IPS-20b (cell line): ENCODE measurements at regions not wholly inside any gene's neighbourhood (a gene's known extent, or its start where the extent isn't known, plus 50 kb on each side); places are given as distances from the start of the nearest gene placed in this dataset.

Experiments
- H3K27ac ChIP-seq: one replicate; pipeline ENCODE4 v1.5.1; 2013; ENCODE audit warnings: low read length
- H3K27me3 ChIP-seq: 2 replicates; pipeline ENCODE4 v1.6.1; 2013; ENCODE audit warnings: mild to moderate bottlenecking, low read length, inconsistent platforms; ENCODE audit not compliant: insufficient read depth
- H3K36me3 ChIP-seq: 2 replicates; pipeline ENCODE4 v1.6.1; 2013; ENCODE audit warnings: low read depth, mild to moderate bottlenecking, inconsistent platforms, low read length, moderate library complexity; ENCODE audit not compliant: insufficient read depth
- H3K4me1 ChIP-seq: 2 replicates; pipeline ENCODE4 v1.6.1; 2013; ENCODE audit warnings: mild to moderate bottlenecking, control low read depth, inconsistent platforms, low read length, moderate library complexity; ENCODE audit not compliant: insufficient read depth
- H3K4me3 ChIP-seq: 2 replicates; pipeline ENCODE4 v1.5.1; 2013; ENCODE audit warnings: mild to moderate bottlenecking, low read length, inconsistent platforms
- H3K9ac ChIP-seq: 2 replicates; pipeline ENCODE4 v1.6.1; 2013; ENCODE audit warnings: low read depth, mild to moderate bottlenecking, inconsistent platforms, low read length, moderate library complexity
- H3K9me3 ChIP-seq: 2 replicates; pipeline ENCODE4 v1.6.1; 2013; ENCODE audit warnings: mild to moderate bottlenecking, low read depth, low read length, inconsistent platforms; ENCODE audit not compliant: insufficient read depth

DNA sequence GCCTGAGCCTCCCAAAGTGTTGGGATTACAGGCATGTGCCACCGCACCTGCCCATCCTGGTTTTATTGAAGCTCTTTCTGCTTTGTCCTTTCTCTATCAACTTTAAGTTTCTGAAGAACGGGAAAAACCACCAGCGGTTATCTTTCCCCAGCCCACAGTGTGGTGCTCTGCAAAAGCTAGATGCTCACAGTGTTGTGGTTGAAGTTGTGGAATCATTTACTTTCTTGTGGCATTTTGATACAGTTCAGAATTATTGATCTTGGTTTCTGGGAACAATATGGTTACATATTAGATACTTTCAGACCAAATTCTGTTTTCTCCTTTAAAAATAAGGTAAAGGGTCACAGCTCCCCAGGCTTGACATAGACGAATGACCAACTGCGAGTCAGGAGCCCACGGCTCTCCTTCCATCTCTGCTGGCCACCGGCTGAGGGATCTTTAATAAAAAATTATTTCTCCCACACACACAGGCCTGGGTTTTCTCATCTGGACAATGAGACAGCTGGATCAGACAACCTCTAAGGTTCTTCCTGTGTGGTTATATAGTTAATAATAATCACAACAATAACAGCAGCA, 385.3 kb downstream of the SETD4 start:
- Histone ChIP-seq H3K27me3 (no peaks in the 10 kb centered on the region), H3K36me3 (no peaks in the 10 kb centered on the region), H3K27ac (no peak overlapping the region), H3K4me3 (no peak overlapping the region), H3K4me1 (no peaks in the 10 kb centered on the region), H3K9me3 (no peaks in the 10 kb centered on the region), H3K9ac (no peak overlapping the region)

DNA sequence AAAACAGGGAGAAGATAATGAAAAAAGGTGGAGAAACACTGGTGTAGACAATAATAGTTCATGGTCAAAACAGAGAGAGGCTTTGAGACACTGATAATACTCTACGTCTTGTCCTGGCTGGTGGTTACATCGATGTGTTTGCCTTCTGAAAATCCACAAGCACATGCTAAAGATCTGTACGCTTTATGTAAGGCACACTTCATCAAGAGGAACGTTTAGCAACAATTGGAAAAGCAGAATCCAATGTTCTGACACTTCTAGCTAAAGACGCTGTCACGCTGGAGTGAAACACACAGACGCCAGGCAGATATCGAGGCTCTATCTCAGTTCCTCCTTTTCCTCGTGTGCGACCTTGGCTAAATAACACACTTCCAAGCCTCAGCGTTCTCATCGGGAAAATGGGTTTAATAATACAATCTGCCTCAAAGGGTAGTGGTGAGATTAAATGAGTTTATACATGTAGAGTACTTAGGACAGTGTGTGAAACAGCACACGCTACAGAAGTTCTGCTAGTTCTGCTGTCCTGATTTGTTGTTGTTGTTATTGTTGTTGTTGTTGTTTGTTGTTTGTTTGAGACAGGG, 386.1 kb downstream of the SETD4 start:
- Histone ChIP-seq H3K9me3 (no peaks in the 10 kb centered on the region), H3K36me3 (no peaks in the 10 kb centered on the region), H3K27ac (no peak overlapping the region), H3K4me3 (no peak overlapping the region), H3K9ac (no peak overlapping the region), H3K4me1 (no peaks in the 10 kb centered on the region), H3K27me3 (no peaks in the 10 kb centered on the region)

DNA sequence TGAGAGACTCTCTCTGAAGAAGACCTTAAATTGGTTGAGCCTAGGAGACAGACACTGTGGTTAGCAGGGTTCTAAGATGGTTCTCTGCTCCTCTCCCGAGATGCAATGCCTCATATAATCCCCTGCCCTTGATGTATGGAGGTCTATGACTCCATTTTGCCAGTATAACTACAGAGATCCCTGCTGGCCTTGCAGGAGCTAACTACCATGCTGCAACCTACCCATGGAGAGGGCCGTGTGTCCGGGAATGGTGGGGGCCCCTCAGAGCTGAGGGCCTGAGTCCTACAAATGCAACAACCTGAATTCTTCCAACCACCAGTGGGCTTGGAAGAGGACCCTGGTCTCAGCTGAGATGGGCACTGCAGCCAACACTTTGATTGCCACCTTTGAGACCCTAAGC, 388.0 kb downstream of the SETD4 start:
- Histone ChIP-seq H3K36me3 (no peaks in the 10 kb centered on the region), H3K9ac (no peak overlapping the region), H3K4me3 (no peak overlapping the region), H3K27me3 (no peaks in the 10 kb centered on the region), H3K9me3 (no peaks in the 10 kb centered on the region), H3K27ac (no peak overlapping the region), H3K4me1 (no peaks in the 10 kb centered on the region)

DNA sequence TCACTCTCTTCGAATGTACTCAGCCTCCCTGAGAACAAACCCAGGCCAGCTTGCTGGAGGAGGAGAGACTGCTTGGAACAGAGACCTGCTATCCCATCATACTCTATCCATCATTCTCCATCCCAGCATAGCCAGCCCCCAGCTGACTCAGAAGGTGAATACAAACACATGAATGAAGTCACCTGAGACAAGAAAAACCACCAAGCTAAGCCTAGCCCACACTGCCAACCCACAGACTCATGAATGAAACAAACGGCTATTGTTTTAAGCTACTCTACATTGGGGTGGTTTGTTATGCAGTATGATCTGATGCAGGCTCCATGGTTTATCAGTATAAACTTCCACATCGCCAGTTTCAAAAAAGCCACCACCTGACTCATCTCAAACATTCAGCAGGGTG, 395.6 kb downstream of the SETD4 start:
- Histone ChIP-seq H3K4me1 (no peaks in the 10 kb centered on the region), H3K27me3 (no peaks in the 10 kb centered on the region), H3K9ac (no peak overlapping the region), H3K4me3 (no peak overlapping the region), H3K9me3 (no peaks in the 10 kb centered on the region), H3K27ac (no peak overlapping the region), H3K36me3 (no peaks in the 10 kb centered on the region)

DNA sequence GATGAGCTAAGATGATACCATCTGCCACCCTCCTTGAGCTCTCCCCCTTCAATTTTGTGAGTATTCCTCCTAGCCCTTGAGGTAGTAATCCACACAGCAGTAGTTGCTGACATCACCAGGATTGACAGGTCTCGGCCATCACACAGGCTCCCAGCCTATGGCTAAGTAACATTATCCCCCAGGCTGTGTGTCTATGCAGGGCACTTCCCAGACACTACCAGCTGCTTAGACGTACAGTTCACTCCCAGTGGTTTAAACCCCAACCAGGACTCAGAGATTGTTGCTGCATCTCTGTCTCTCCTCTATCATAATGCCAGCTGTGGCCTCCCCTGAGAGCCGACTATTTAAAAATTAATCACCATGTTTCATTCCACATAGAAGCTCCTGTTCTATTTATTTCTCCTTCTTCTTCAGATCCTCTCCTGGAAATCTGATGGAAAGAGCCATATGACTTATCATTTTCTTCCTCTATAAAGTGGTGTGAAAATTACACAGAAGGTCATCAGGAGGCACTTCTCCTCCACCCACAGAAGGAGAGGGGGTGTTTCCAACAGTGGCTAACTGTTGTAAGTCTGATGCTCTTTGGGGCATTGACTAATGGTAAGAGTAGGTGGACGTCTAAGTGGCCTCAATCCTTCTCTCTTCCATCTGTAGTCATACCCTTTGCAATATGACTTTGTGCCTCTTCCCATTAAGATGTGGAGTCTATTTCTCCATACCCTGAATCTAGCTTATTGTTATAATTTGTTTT, 396.3 kb downstream of the SETD4 start:
- Histone ChIP-seq H3K27ac (no peak overlapping the region), H3K36me3 (no peaks in the 10 kb centered on the region), H3K27me3 (no peaks in the 10 kb centered on the region), H3K4me1 (no peaks in the 10 kb centered on the region), H3K9me3 (no peaks in the 10 kb centered on the region), H3K4me3 (no peak overlapping the region), H3K9ac (no peak overlapping the region)

DNA sequence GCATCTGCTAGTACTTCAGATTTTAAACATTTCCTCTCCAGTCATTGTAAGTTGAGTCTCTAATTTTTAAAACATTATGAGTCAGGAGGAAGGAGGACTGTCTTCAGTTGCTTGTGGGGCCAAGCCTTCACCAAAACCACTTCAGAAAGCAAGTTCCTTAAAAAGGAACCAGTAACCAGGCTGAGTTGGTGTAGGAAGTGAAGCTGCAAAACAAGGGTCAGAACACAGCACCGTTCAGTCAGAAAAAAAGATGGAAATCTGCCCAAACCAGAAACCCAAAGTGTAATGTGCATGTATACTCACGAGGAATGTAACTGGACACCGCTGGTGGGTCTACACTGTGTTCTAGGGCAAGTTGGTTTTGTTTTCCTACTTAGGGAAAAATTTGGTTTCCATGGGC, 402.1 kb downstream of the SETD4 start:
- H3K4me1 ChIP-seq: no peaks in the 10 kb centered on the region
- H3K27ac ChIP-seq: no peak overlapping the region
- no peaks in the 10 kb centered on the region for H3K9me3 ChIP-seq
- H3K27me3 ChIP-seq: no peaks in the 10 kb centered on the region
- H3K36me3 ChIP-seq: no peaks in the 10 kb centered on the region
- no peak overlapping the region for H3K4me3 ChIP-seq
- no peak overlapping the region for H3K9ac ChIP-seq

DNA sequence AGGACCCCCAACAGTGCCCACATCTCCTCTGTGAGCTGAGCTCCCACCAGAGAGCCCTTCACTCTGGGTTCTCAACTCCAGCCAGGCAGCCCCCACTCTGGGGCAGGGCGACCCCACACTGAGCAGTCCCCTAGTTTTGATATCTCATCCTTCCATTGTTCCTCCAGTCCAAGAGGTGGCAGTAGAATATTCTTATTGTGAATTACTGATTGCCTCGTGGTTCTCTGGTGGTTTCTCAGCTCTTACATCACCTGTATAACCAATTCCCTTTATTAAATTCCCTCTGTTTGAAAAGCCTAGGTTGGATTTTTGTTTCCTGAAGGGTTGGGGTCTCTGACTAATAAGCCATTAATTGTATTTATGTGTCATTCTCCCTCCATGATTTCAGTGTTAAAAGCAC, 407.5 kb downstream of the SETD4 start:
- H3K27ac ChIP-seq: no peak overlapping the region
- H3K36me3 ChIP-seq: no peaks in the 10 kb centered on the region
- no peak overlapping the region for H3K9ac ChIP-seq

DNA sequence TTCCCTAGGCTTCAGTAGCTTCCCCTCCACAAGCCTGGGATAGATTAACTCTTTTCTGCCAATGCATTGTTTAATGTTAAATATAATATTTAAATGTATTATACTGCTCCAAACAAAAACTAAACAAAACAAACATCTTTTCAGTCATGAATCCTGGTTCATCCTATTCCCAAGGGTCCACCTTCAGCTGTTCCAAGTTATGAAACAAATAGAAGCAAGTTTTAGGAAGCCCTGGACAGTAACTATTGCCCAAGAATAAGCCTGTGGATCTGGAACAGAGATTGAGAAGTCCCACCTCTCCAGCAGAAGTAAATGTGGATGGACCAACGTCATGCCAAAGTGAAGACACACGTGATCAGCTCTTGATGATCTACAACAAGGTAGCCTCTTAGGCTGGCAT, 408.1 kb downstream of the SETD4 start:
- no peaks in the 10 kb centered on the region for H3K36me3 ChIP-seq
- peaks cover 10% of the 10 kb centered on the region; the same call in 1 of the 2 replicates for H3K4me1 ChIP-seq
- H3K27me3 ChIP-seq: no peaks in the 10 kb centered on the region
- no peaks in the 10 kb centered on the region for H3K9me3 ChIP-seq
- no peak overlapping the region for H3K9ac ChIP-seq
- H3K27ac ChIP-seq: no peak overlapping the region
- no peak overlapping the region for H3K4me3 ChIP-seq

More for the DNA sequence above, 407.5 kb downstream of the SETD4 start:
- H3K27me3 ChIP-seq: no peaks in the 10 kb centered on the region
- peaks cover 10% of the 10 kb centered on the region; the same call in 1 of the 2 replicates for H3K4me1 ChIP-seq
- no peak overlapping the region for H3K4me3 ChIP-seq
- no peaks in the 10 kb centered on the region for H3K9me3 ChIP-seq

DNA sequence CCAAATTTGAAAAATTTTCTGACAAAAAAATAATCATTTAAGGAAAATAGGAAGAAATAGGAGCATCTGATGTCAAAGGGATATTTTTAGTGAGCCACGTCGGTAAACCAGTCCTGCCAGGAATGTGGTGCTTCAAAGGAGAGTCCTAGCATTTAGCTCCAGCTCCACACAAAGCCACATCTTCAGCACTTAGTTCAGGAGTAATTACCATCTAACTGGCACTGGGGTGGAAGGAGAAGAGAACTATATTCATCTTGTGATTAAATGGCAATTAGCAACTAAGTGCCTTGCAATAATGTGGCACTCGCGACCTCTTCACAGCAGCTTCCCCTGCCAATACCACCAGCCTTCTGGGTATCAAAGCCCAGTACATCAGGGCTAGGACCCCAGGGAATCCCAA, 409.1 kb downstream of the SETD4 start:
- Histone ChIP-seq H3K4me3 (no peak overlapping the region), H3K27ac (no peak overlapping the region), H3K4me1 (peaks cover 10% of the 10 kb centered on the region; the same call in 1 of the 2 replicates), H3K9me3 (no peaks in the 10 kb centered on the region), H3K36me3 (no peaks in the 10 kb centered on the region), H3K9ac (no peak overlapping the region), H3K27me3 (no peaks in the 10 kb centered on the region)

DNA sequence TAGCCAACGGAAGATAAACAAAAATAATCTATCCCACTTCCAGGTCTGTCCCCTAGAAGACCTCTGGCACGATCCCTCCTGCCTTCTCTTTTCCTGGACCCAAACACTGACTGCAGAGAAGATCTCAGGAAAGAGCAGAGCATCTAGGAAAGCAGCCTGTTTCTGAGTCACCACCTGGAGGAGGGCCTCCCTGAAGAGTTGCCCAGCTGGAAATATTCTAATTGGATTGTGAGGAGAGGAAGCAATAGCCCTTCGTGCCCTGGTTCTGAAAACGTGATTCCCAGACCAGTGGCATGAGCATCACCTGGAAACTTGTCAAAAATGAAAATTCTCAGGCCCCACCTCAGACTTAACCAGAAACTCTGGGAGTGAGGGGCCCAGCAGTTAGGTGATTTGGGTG, 411.1 kb downstream of the SETD4 start:
- Histone ChIP-seq H3K4me1 (peaks cover 10% of the 10 kb centered on the region; the same call in 1 of the 2 replicates), H3K9ac (no peak overlapping the region)

DNA sequence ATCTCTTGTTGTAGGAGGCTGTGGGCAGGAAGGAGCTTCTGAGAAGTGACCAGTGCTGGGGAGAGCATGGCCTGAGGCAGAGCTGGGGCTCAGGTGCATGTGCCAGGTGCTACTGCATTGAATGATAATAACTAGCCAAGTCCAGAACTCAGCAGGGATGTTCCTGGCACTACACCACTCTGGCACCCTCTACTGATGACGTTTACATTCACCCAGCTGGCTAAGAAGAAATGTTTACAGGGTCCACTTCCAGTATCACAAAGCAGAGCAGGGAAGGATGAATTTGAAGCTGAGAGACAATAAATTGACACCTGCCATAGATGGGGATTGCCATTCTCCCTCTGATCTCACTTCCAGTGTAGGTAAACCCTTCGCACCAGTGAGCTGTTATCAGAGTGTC, 411.8 kb downstream of the SETD4 start:
- H3K36me3 ChIP-seq: no peaks in the 10 kb centered on the region
- H3K27ac ChIP-seq: no peak overlapping the region
- H3K27me3 ChIP-seq: no peaks in the 10 kb centered on the region
- no peaks in the 10 kb centered on the region; the same call in 1 of the 2 replicates for H3K9me3 ChIP-seq
- peaks cover 10% of the 10 kb centered on the region; the same call in 1 of the 2 replicates for H3K4me1 ChIP-seq
- H3K4me3 ChIP-seq: no peak overlapping the region
- H3K9ac ChIP-seq: no peak overlapping the region

More for the DNA sequence above, 411.1 kb downstream of the SETD4 start:
- no peaks in the 10 kb centered on the region for H3K27me3 ChIP-seq
- no peaks in the 10 kb centered on the region for H3K9me3 ChIP-seq
- no peak overlapping the region for H3K4me3 ChIP-seq
- no peaks in the 10 kb centered on the region for H3K36me3 ChIP-seq
- no peak overlapping the region for H3K27ac ChIP-seq

DNA sequence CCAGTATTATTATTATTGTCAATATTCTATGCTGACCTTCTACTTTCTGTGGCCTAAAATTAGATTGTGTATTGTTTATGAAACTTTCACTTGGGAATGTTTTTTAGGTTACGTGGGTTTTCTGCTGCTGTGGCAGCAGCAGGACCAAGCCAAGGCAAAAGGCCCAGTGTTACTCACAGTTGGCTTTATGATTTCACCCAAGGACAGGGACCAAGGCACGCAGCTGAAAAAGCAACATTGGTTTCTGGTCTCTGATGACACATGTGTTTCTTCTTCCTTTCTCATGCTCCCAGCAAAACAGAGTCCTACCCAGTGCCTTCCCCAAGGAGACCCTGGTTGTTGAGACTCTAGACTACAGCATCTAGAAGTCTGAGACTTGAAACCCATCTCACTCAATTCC, 413.7 kb downstream of the SETD4 start:
- Histone ChIP-seq H3K4me3 (no peak overlapping the region), H3K4me1 (peaks cover 10% of the 10 kb centered on the region; the same call in 1 of the 2 replicates), H3K36me3 (no peaks in the 10 kb centered on the region), H3K27ac (no peak overlapping the region), H3K9me3 (no peaks in the 10 kb centered on the region; the same call in 1 of the 2 replicates), H3K9ac (no peak overlapping the region), H3K27me3 (no peaks in the 10 kb centered on the region)
